Keratinocyte (primary cell): ENCODE measurements at regions not wholly inside any gene's neighbourhood (a gene's known extent, or its start where the extent isn't known, plus 50 kb on each side); places are given as distances from the start of the nearest gene placed in this dataset.

Source experiments
- EZH2 ChIP-seq: IDR thresholded peaks from one replicate; pipeline ENCODE4 v1.6.1; 2012; ENCODE audit warnings: inconsistent platforms, mild to moderate bottlenecking, low read length, moderate library complexity
- TF ChIP-seq, protein P1 (sequence below), 3 experiments: IDR thresholded peaks in 1 of 3; conservative IDR thresholded peaks in 1 of 3; optimal IDR thresholded peaks in 1 of 3; 2 replicates in 2 of 3; 3 replicates in 1 of 3; pipeline versions ENCODE3 to v1.5.1; 2011; ENCODE audit warnings: low read length in 3 of 3, mild to moderate bottlenecking in 3 of 3, moderate library complexity in 2 of 3, control low read depth in 1 of 3, inconsistent platforms in 1 of 3; ENCODE audit not compliant: insufficient read depth in 2 of 3; ENCODE audit errors: extremely low read depth in 1 of 3

DNA sequence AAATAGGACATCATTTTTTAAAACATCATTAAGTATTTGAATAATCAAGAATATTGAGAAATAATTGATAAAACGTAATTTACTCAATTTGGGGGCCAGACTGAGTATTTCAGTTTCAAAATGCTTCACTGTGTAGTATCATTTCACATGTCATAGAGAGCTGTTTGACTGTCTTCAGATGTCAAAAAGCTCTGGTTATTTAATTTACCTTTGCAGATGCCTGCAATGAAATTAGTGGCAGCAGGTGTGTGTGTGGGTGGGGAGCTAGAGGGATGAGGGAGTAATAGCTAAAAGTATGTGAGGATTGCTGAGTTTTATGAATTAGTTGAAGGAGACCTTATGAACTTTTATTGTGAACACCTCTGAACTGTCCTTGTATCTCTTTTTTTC, 567.2 kb upstream of the MEF2C start:
- TF ChIP-seq, protein P1, sequence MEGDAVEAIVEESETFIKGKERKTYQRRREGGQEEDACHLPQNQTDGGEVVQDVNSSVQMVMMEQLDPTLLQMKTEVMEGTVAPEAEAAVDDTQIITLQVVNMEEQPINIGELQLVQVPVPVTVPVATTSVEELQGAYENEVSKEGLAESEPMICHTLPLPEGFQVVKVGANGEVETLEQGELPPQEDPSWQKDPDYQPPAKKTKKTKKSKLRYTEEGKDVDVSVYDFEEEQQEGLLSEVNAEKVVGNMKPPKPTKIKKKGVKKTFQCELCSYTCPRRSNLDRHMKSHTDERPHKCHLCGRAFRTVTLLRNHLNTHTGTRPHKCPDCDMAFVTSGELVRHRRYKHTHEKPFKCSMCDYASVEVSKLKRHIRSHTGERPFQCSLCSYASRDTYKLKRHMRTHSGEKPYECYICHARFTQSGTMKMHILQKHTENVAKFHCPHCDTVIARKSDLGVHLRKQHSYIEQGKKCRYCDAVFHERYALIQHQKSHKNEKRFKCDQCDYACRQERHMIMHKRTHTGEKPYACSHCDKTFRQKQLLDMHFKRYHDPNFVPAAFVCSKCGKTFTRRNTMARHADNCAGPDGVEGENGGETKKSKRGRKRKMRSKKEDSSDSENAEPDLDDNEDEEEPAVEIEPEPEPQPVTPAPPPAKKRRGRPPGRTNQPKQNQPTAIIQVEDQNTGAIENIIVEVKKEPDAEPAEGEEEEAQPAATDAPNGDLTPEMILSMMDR (optimal IDR thresholded peaks at IDR 0.05 in 1 of 3, IDR thresholded peaks at IDR 0.05 in 1 of 3, conservative IDR thresholded peaks at IDR 0.05 in 1 of 3; ENCODE audit: extremely low read depth in 1 of 3, insufficient read depth in 2 of 3, low read length in 3 of 3): no peak
- no peak for TF ChIP-seq EZH2
